ENCODE measurements at regions not wholly inside any gene's neighbourhood (a gene's known extent, or its start where the extent isn't known, plus 50 kb on each side); places are given as distances from the start of the nearest gene placed in this dataset.

- TF ChIP-seq CTCF (IDR thresholded peaks at IDR 0.05) (no peak), POLR2AphosphoS5 (IDR thresholded peaks at IDR 0.05; ENCODE audit: low read depth, low read length) (no peak), REST (IDR thresholded peaks at IDR 0.05; ENCODE audit: insufficient read depth in 1 of 2, low read depth in 2 of 2, low read length in 1 of 2) (no peak), SIN3A (IDR thresholded peaks at IDR 0.05; ENCODE audit: borderline replicate concordance, insufficient read depth, low read depth, low read length) (no peak), TCF7L2 (IDR thresholded peaks at IDR 0.05; ENCODE audit: low read depth, low read length) (no peak)
Measured at GRCh38 chr14:49993565-49993964, 100.7 kb downstream of the ARF6 start.

Measured in Panc1 (cell line).